ENCODE measurements at regions not wholly inside any gene's neighbourhood (a gene's known extent, or its start where the extent isn't known, plus 50 kb on each side); places are given as distances from the start of the nearest gene placed in this dataset.

DNA sequence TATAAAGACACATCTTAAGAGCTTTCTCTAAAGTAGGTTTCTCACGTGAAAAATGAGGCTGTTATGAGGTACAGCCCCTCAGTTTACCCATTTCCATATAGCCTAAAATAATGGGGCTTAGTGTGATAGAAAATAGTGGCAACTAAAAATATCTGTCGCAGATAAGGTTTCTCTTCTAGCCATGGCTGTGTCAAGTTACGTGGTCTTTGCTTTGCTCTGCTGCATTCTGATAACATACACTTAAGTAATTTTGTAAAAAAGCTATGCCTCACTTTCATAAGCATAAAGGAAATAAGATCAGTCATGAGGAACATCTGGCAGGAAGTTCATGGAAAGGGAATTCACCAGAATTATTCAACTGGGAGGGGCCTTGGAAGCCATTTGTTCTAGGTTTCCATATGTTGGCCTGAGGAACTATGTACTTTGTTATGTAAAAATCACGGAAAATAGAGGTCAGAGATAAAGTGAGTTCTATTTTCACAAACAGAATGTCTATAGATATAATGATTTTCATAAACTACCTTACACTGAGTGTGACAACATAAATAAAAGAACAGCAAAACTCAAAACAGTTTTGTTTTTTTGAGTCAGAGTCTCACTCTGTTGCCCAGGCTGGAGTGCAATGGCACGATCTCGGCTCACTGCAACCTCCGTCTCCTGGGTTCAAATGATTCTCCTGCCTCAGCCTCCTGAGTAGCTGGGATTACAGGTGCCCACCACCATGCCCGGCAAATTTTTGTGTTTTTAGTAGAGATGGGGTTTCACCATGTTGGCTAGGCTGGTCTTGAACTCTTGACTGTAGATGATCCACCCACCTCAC is 195.6 kb upstream of the KRR1 start:
- Histone ChIP-seq H3K4me3 (no peak overlapping the region), H3K36me3 (no peaks in the 10 kb centered on the region), H3K27ac (no peak overlapping the region), H3K9me3 (no peaks in the 10 kb centered on the region), H3K4me1 (peaks cover 2% of the 10 kb centered on the region), H3K27me3 (no peaks in the 10 kb centered on the region)
- ATAC-seq (no peak), DNase-seq (no peak)
- intact Hi-C loops (cut with DNase I): no loop called here
- TF ChIP-seq, protein P1, sequence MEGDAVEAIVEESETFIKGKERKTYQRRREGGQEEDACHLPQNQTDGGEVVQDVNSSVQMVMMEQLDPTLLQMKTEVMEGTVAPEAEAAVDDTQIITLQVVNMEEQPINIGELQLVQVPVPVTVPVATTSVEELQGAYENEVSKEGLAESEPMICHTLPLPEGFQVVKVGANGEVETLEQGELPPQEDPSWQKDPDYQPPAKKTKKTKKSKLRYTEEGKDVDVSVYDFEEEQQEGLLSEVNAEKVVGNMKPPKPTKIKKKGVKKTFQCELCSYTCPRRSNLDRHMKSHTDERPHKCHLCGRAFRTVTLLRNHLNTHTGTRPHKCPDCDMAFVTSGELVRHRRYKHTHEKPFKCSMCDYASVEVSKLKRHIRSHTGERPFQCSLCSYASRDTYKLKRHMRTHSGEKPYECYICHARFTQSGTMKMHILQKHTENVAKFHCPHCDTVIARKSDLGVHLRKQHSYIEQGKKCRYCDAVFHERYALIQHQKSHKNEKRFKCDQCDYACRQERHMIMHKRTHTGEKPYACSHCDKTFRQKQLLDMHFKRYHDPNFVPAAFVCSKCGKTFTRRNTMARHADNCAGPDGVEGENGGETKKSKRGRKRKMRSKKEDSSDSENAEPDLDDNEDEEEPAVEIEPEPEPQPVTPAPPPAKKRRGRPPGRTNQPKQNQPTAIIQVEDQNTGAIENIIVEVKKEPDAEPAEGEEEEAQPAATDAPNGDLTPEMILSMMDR (IDR thresholded peaks at IDR 0.05): no peak

DNA sequence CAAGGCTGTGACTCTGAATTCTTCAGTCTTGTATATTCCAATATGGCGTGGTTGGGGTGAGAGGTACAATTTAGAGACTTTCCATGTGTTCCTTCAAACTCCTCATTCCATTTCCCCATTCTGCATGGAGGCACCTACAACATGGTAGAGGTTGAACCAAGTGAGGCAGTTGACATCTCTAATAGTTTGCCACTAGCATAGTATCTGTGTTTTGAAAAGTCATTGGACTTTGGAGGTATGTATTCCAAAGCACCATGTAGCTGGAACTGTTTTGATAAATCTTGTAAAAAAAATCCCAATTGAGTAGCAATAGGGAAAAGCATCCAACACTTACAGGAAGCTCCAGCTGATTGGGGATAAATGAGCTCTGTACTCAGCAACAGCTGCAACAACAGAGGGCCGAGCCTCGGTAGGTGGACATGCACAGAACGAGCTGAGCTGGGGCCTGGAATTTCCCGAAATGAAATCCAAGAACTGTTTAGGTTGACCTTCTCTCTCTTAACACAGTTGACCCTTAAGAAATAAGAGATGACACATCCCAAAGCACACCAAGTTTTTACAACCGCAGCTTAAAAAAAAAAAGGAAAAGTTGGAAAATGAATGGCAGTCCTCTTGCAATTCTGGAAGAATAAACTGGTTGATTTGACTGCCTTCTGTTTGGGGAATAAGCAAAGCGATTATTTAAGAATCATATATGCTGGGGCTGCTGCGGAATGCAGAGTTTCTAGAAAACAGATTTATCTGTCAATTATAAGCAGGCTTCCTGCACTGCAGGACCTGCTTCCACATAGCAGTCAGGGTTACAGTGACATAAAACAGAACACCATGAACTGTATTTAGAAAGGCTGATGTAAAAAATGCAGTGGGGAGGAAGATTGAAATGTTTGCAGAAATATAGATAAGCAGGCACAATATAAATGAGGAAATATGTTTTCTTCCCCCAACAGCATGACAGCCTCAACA is 194.6 kb upstream of the KRR1 start:
- H3K36me3 ChIP-seq: no peaks in the 10 kb centered on the region
- H3K27ac ChIP-seq: no peak overlapping the region
- H3K4me1 ChIP-seq: peaks cover 2% of the 10 kb centered on the region
- no peaks in the 10 kb centered on the region for H3K9me3 ChIP-seq
- TF ChIP-seq, protein P1 (IDR thresholded peaks at IDR 0.05): no peak
- H3K27me3 ChIP-seq: no peaks in the 10 kb centered on the region
- intact Hi-C loops (cut with DNase I): no loop called here
- DNase-seq: no peak
- peak; percentile 37 for ATAC-seq
- no peak overlapping the region for H3K4me3 ChIP-seq

DNA sequence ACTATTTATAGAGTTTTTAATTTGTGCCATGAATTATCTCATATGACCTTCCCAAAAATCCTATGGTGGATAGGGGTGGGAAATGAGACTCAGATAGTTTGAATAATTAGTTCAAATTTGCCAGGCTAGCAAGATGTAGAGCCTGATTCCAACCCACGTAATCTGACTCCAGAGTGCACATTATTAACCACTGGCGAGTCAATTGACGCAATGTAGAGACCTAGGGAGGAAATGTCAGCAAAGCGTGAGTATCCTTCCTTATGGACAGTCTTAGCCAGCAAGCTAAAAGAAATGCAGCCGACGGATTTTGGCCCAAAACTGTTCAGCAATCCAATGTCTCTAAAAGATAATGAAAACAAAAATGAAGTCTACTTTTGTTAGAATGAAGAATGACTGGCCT is 193.3 kb upstream of the KRR1 start:
- no peak for ATAC-seq

DNA sequence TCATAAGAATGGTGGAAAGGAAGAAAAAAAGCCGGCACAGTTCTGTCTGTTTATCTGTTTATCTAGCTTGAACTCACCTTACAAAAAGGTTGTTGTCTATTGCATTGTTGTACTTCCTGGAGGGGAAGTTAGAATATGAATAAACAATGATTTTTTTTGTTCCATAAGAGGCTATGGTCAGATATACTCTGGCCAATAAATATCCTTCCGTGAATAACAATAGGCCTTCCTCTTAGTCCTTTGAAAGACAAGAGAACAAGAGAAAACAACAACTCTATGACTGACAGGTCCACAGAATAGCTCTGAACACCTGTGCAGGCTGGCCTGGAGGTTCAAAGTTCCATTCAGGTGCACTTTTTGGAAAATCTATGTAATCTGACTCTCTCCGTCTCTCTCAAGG is 192.8 kb upstream of the KRR1 start:
- H3K36me3 ChIP-seq: no peaks in the 10 kb centered on the region
- H3K9me3 ChIP-seq: no peaks in the 10 kb centered on the region
- DNase-seq: no peak
- no peak overlapping the region for H3K4me3 ChIP-seq
- peaks cover 2% of the 10 kb centered on the region for H3K4me1 ChIP-seq
- H3K27ac ChIP-seq: no peak overlapping the region
- no peaks in the 10 kb centered on the region for H3K27me3 ChIP-seq
- ATAC-seq: no peak
- intact Hi-C loops (cut with DNase I): no loop called here
- TF ChIP-seq, protein P1 (IDR thresholded peaks at IDR 0.05): no peak

More for the DNA sequence above, 193.3 kb upstream of the KRR1 start:
- Histone ChIP-seq H3K27ac (no peak overlapping the region), H3K9me3 (no peaks in the 10 kb centered on the region), H3K4me1 (peaks cover 2% of the 10 kb centered on the region), H3K27me3 (no peaks in the 10 kb centered on the region), H3K36me3 (no peaks in the 10 kb centered on the region), H3K4me3 (no peak overlapping the region)
- TF ChIP-seq, protein P1 (IDR thresholded peaks at IDR 0.05): no peak
- intact Hi-C loops (cut with DNase I): no loop called here
- no peak for DNase-seq

DNA sequence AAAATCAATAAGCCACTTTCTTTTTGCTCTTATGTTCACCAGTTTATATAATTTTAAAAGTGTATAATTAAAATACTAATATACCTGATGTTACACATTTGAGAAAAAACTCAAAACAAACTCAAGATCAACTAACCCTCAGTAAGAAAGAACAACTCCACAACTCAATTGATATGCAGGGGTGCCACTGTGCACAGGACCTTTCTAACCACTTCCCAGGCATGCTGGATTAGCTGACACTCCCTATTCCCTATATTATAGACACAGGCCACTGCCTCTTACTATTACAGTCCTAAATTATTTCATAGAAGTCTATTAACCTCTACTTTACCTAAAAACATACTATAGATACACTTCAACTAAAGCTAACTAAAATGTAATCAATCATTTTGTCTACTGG is 191.7 kb upstream of the KRR1 start:
- H3K27ac ChIP-seq: no peak overlapping the region
- ATAC-seq: no peak
- no peaks in the 10 kb centered on the region for H3K27me3 ChIP-seq
- H3K4me1 ChIP-seq: peaks cover 2% of the 10 kb centered on the region
- H3K4me3 ChIP-seq: no peak overlapping the region
- no peaks in the 10 kb centered on the region for H3K36me3 ChIP-seq
- TF ChIP-seq, protein P1 (IDR thresholded peaks at IDR 0.05): no peak
- no peaks in the 10 kb centered on the region for H3K9me3 ChIP-seq
- DNase-seq: no peak
- intact Hi-C loops (cut with DNase I): no loop called here
